T-helper 1 cell treated with Interleukin-12 subunit alpha and Interleukin-12 subunit beta and Interleukin-4 antibody, amounts not matched to agents 30 μg/mL and 1 μg/mL, for 36 hours (primary cell): ENCODE measurements at regions not wholly inside any gene's neighbourhood (a gene's known extent, or its start where the extent isn't known, plus 50 kb on each side); places are given as distances from the start of the nearest gene placed in this dataset.

Source experiments
- H3K27ac Mint-ChIP-seq: one replicate; pipeline ENCODE4 v1.8.0; 2021; ENCODE audit warnings: mild to moderate bottlenecking, mixed read lengths
- H3K27me3 Mint-ChIP-seq: one replicate; pipeline ENCODE4 v1.8.0; 2021; ENCODE audit warnings: low read depth, mixed read lengths
- H3K36me3 Mint-ChIP-seq: one replicate; pipeline ENCODE4 v1.8.0; 2021; ENCODE audit warnings: low read depth, mixed read lengths
- H3K4me1 Mint-ChIP-seq: one replicate; pipeline ENCODE4 v1.8.0; 2021; ENCODE audit warnings: low read depth, mixed read lengths
- H3K4me3 Mint-ChIP-seq: one replicate; pipeline ENCODE4 v1.8.0; 2021; ENCODE audit warnings: mild to moderate bottlenecking, moderate library complexity, mixed read lengths
- H3K9me3 Mint-ChIP-seq: one replicate; pipeline ENCODE4 v1.8.0; 2021; ENCODE audit warnings: mixed read lengths

GRCh38 chr19:31072451-31072850, 276.8 kb downstream of the TSHZ3 start:
- no peak overlapping the region for H3K4me3 Mint-ChIP-seq
- no peaks in the 10 kb centered on the region for H3K36me3 Mint-ChIP-seq
- H3K4me1 Mint-ChIP-seq = no peaks in the 10 kb centered on the region
- H3K27me3 Mint-ChIP-seq = peaks cover 30% of the 10 kb centered on the region
- H3K27ac Mint-ChIP-seq = no peak overlapping the region
- H3K9me3 Mint-ChIP-seq = no peaks in the 10 kb centered on the region

GRCh38 chr19:31071136-31071855, 277.9 kb downstream of the TSHZ3 start:
- H3K27me3 Mint-ChIP-seq = peaks cover 30% of the 10 kb centered on the region
- no peaks in the 10 kb centered on the region for H3K4me1 Mint-ChIP-seq
- H3K27ac Mint-ChIP-seq = no peak overlapping the region
- H3K36me3 Mint-ChIP-seq = no peaks in the 10 kb centered on the region
- H3K4me3 Mint-ChIP-seq = no peak overlapping the region
- no peaks in the 10 kb centered on the region for H3K9me3 Mint-ChIP-seq

GRCh38 chr19:31070146-31071065, 278.8 kb downstream of the TSHZ3 start:
- H3K36me3 Mint-ChIP-seq = no peaks in the 10 kb centered on the region
- H3K27me3 Mint-ChIP-seq = peaks cover 30% of the 10 kb centered on the region
- no peaks in the 10 kb centered on the region for H3K9me3 Mint-ChIP-seq
- no peak overlapping the region for H3K4me3 Mint-ChIP-seq
- H3K4me1 Mint-ChIP-seq = no peaks in the 10 kb centered on the region
- H3K27ac Mint-ChIP-seq = no peak overlapping the region

- Mint-ChIP-seq H3K27me3 (peaks cover 18% of the 10 kb centered on the region), H3K9me3 (no peaks in the 10 kb centered on the region), H3K27ac (no peak overlapping the region), H3K4me3 (no peak overlapping the region), H3K4me1 (no peaks in the 10 kb centered on the region), H3K36me3 (no peaks in the 10 kb centered on the region)
Observed at GRCh38 chr19:31068268-31068667, 281.0 kb downstream of the TSHZ3 start.

- Mint-ChIP-seq H3K27ac (no peak overlapping the region), H3K36me3 (no peaks in the 10 kb centered on the region), H3K4me3 (no peak overlapping the region), H3K9me3 (no peaks in the 10 kb centered on the region), H3K4me1 (no peaks in the 10 kb centered on the region), H3K27me3 (peaks cover under 1% of the 10 kb centered on the region)
Observed at GRCh38 chr19:31066385-31066784, 282.9 kb downstream of the TSHZ3 start.

GRCh38 chr19:31064491-31064890, 284.7 kb downstream of the TSHZ3 start:
- Mint-ChIP-seq H3K4me1 (no peaks in the 10 kb centered on the region), H3K27ac (no peak overlapping the region), H3K36me3 (no peaks in the 10 kb centered on the region), H3K4me3 (no peak overlapping the region), H3K9me3 (peaks cover 5% of the 10 kb centered on the region), H3K27me3 (no peaks in the 10 kb centered on the region)

- Mint-ChIP-seq H3K4me1 (no peaks in the 10 kb centered on the region), H3K36me3 (no peaks in the 10 kb centered on the region), H3K27ac (no peak overlapping the region), H3K9me3 (peaks cover 5% of the 10 kb centered on the region), H3K27me3 (no peaks in the 10 kb centered on the region), H3K4me3 (no peak overlapping the region)
Observed at GRCh38 chr19:31058676-31059340, 290.4 kb downstream of the TSHZ3 start.

- H3K4me3 Mint-ChIP-seq = no peak overlapping the region
- no peaks in the 10 kb centered on the region for H3K27me3 Mint-ChIP-seq
- no peaks in the 10 kb centered on the region for H3K36me3 Mint-ChIP-seq
- no peaks in the 10 kb centered on the region for H3K4me1 Mint-ChIP-seq
- H3K9me3 Mint-ChIP-seq = peaks cover 5% of the 10 kb centered on the region
- no peak overlapping the region for H3K27ac Mint-ChIP-seq
Observed at GRCh38 chr19:31057476-31057875, 291.8 kb downstream of the TSHZ3 start.

GRCh38 chr19:31055454-31055853, 293.8 kb downstream of the TSHZ3 start:
- Mint-ChIP-seq H3K36me3 (no peaks in the 10 kb centered on the region), H3K4me1 (no peaks in the 10 kb centered on the region), H3K4me3 (no peak overlapping the region), H3K27ac (no peak overlapping the region), H3K9me3 (no peaks in the 10 kb centered on the region), H3K27me3 (no peaks in the 10 kb centered on the region)

- Mint-ChIP-seq H3K27me3 (no peaks in the 10 kb centered on the region), H3K4me1 (no peaks in the 10 kb centered on the region), H3K27ac (no peak overlapping the region), H3K9me3 (no peaks in the 10 kb centered on the region), H3K4me3 (no peak overlapping the region), H3K36me3 (no peaks in the 10 kb centered on the region)
Observed at GRCh38 chr19:31054430-31054829, 294.8 kb downstream of the TSHZ3 start.

- no peaks in the 10 kb centered on the region for H3K27me3 Mint-ChIP-seq
- no peak overlapping the region for H3K27ac Mint-ChIP-seq
- H3K36me3 Mint-ChIP-seq = no peaks in the 10 kb centered on the region
Observed at GRCh38 chr19:31049431-31049830, 299.8 kb downstream of the TSHZ3 start.

GRCh38 chr19:31046024-31046423, 303.2 kb downstream of the TSHZ3 start:
- Mint-ChIP-seq H3K9me3 (no peaks in the 10 kb centered on the region), H3K27ac (no peak overlapping the region), H3K4me3 (no peak overlapping the region), H3K36me3 (no peaks in the 10 kb centered on the region), H3K27me3 (no peaks in the 10 kb centered on the region), H3K4me1 (no peaks in the 10 kb centered on the region)

More at GRCh38 chr19:31049431-31049830, 299.8 kb downstream of the TSHZ3 start:
- Mint-ChIP-seq H3K9me3 (no peaks in the 10 kb centered on the region), H3K4me1 (no peaks in the 10 kb centered on the region), H3K4me3 (no peak overlapping the region)

GRCh38 chr19:31041461-31041860, 307.8 kb downstream of the TSHZ3 start:
- Mint-ChIP-seq H3K4me3 (no peak overlapping the region), H3K4me1 (no peaks in the 10 kb centered on the region), H3K27ac (no peak overlapping the region), H3K27me3 (no peaks in the 10 kb centered on the region), H3K36me3 (no peaks in the 10 kb centered on the region), H3K9me3 (no peaks in the 10 kb centered on the region)

GRCh38 chr19:31039151-31039550, 310.1 kb downstream of the TSHZ3 start:
- Mint-ChIP-seq H3K36me3 (no peaks in the 10 kb centered on the region), H3K4me3 (no peak overlapping the region), H3K27ac (no peak overlapping the region), H3K9me3 (no peaks in the 10 kb centered on the region), H3K27me3 (no peaks in the 10 kb centered on the region), H3K4me1 (no peaks in the 10 kb centered on the region)
